Activated CD8-positive, alpha-beta T cell treated with anti-CD3 and anti-CD28 coated beads, Interleukin-2, amount 10 ng/mL, durations not matched to agents 7 days and 5 days (primary cell): ENCODE measurements at regions not wholly inside any gene's neighbourhood (a gene's known extent, or its start where the extent isn't known, plus 50 kb on each side); places are given as distances from the start of the nearest gene placed in this dataset.
"Not testable (repeated sequence)": the region's sequence is repeated elsewhere in the genome, so short reads cannot be mapped to it uniquely, and the experiment has no call there.

Experiments used
- ATAC-seq: fragments of 150-1000 bp; cut with Tn5 transposase; one replicate; pipeline ENCODE4 v1.10.0; 2021; ENCODE audit warnings: moderate library complexity
- CTCF ChIA-PET: fragments of 350-600 bp; sonication (Branson Sonifier 250); formaldehyde crosslinking; loops from one replicate; lab custom pipeline; 2021; ENCODE audit warnings: antibody characterized with exemption; lab: Charles Lee
- POLR2A ChIA-PET: fragments of 350-600 bp; sonication (Branson Sonifier 250); formaldehyde crosslinking; loops from one replicate; lab custom pipeline; 2021; ENCODE audit warnings: antibody characterized with exemption; lab: Charles Lee
- DNase-seq: peaks from one replicate; pipeline ENCODE4 v3.0.0-alpha.2; 2020
- H3K27ac Mint-ChIP-seq: one replicate; pipeline ENCODE4 v1.8.0; 2021; ENCODE audit warnings: mild to moderate bottlenecking, mixed read lengths
- H3K27me3 Mint-ChIP-seq: one replicate; pipeline ENCODE4 v1.8.0; 2021; ENCODE audit warnings: low read depth, mixed read lengths
- H3K36me3 Mint-ChIP-seq: one replicate; pipeline ENCODE4 v1.8.0; 2021; ENCODE audit warnings: low read depth, mixed read lengths
- H3K4me1 Mint-ChIP-seq: one replicate; pipeline ENCODE4 v1.8.0; 2021; ENCODE audit warnings: low read depth, mixed read lengths
- H3K4me3 Mint-ChIP-seq: one replicate; pipeline ENCODE4 v1.8.0; 2021; ENCODE audit warnings: mild to moderate bottlenecking, mixed read lengths
- H3K9me3 Mint-ChIP-seq: one replicate; pipeline ENCODE4 v1.8.0; 2022; ENCODE audit warnings: mixed read lengths; ENCODE audit not compliant: insufficient read depth

DNA sequence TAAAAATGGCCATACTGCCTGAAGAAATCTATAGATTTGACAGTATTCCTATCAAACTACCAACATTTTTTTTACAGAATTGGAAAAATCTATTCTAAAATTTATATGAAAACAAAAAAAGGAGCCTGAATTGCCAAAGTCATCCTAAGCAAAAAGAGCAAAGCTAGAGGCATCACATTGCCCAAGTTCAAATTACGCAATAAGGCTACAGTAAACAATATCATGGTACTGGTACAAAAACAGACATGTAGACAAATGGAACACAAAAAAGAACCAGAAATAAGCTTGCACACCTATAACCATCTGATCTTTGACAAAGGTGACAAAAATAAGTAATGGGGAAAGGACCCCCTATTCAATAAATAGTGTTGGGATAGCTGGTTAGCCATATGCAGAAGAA lies 50.2 kb upstream of the THSD7B start:
- H3K36me3 Mint-ChIP-seq = no peaks in the 10 kb centered on the region
- H3K4me1 Mint-ChIP-seq = no peaks in the 10 kb centered on the region
- no peaks in the 10 kb centered on the region for H3K9me3 Mint-ChIP-seq
- H3K4me3 Mint-ChIP-seq = no peak overlapping the region
- H3K27me3 Mint-ChIP-seq = no peaks in the 10 kb centered on the region
- ATAC-seq (no peak), DNase-seq (no peak)
- POLR2A ChIA-PET = no interaction called here
- CTCF ChIA-PET = no interaction called here
- H3K27ac Mint-ChIP-seq = no peak overlapping the region

DNA sequence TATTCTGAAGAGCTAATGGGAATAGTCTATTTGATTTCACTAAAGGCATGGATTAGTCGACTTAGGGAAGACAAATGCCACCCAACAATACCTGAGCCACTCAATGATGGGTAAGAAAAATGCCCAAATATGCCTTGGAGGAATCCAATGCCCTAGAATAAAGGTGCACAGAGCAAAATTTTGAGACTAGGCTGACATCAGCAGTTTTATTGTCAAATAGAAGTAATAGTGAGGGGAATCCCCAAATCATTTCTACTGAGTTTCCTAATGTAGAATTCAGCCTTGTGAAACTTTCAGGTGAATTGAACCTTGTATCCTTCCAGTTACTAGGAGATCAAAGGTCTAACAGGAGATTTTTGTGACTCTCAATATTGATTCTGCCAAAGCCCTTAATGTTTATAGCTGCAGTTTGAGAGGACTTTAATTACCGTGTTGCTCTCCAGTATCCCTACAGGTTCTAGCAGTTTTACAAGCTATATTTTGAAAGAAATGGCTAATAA lies 50.8 kb upstream of the THSD7B start:
- POLR2A ChIA-PET = no interaction called here
- H3K4me3 Mint-ChIP-seq = no peak overlapping the region
- no peaks in the 10 kb centered on the region for H3K9me3 Mint-ChIP-seq
- CTCF ChIA-PET = interaction anchor here (0.7 kb wide), 1 partner anchor 791 kb away, joined by 3 read pairs; no protein-coding TSS in a partner anchor
- DNase-seq = no peak
- ATAC-seq = no peak
- no peaks in the 10 kb centered on the region for H3K36me3 Mint-ChIP-seq
- H3K4me1 Mint-ChIP-seq = no peaks in the 10 kb centered on the region
- no peaks in the 10 kb centered on the region for H3K27me3 Mint-ChIP-seq
- no peak overlapping the region for H3K27ac Mint-ChIP-seq

DNA sequence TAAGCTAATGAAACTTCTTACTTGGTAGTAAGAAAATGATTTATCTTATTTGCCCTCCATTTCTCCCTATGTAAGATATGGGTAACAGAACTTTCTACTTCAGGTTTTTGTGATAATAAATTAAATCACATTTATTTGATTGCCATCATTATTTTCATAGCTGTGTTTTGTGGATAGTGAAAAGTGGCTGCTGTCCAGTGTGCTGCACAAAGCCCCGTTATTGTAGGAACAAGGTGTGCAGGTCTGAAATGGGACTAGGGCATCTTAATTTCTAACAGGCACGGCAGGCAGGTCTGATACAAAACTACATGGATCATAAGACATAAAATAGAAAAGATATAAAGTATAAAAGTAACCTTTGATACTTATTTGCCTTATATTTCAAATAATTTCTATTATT lies 51.6 kb upstream of the THSD7B start:
- ATAC-seq (no peak), DNase-seq (no peak)
- Mint-ChIP-seq H3K27me3 (no peaks in the 10 kb centered on the region), H3K36me3 (no peaks in the 10 kb centered on the region), H3K27ac (no peak overlapping the region), H3K4me3 (no peak overlapping the region), H3K4me1 (no peaks in the 10 kb centered on the region), H3K9me3 (no peaks in the 10 kb centered on the region)
- CTCF ChIA-PET = no interaction called here
- POLR2A ChIA-PET = no interaction called here

DNA sequence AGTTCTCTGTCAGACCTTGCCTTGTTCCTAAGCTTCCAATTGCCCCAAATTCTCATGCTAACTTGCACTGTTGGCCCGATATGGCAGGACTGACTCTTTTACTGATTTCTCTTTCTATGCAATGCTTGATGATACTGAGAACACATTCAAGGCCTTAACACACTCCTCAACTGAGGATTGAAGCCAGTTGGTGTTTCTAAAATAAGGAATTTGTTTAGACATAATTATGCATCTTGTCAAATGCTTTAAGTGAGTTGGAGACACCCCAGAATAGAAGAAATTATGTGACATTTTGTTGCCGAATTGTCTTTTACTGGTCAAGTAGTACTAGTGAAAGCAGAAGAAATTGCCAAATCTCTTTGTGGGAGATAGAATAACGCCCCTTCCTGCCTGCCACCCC lies 60.0 kb upstream of the THSD7B start:
- no peaks in the 10 kb centered on the region for H3K9me3 Mint-ChIP-seq
- no peak for ATAC-seq
- no peak for DNase-seq
- no peaks in the 10 kb centered on the region for H3K36me3 Mint-ChIP-seq
- ChIA-PET POLR2A (no interaction called here), CTCF (no interaction called here)
- no peaks in the 10 kb centered on the region for H3K27me3 Mint-ChIP-seq
- H3K4me3 Mint-ChIP-seq = no peak overlapping the region
- no peak overlapping the region for H3K27ac Mint-ChIP-seq
- H3K4me1 Mint-ChIP-seq = no peaks in the 10 kb centered on the region

DNA sequence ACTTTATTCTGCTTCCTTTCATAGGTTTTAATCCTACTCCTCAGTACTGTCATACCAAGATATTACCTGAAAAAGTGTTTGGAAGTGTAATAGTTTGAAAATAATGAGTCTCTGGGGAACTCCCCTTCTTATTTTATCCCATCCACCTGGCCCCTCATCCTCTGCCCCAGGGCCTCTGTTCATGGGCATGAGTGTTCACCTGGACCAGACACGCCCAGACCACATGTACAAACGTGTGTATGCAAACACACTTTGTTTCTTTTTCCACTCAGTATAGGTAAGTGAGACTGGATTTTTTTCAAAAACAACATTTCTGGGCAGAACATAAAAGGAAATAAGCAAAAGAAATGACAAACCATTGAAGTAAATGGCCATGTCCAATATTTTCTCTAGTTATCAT lies 62.1 kb upstream of the THSD7B start:
- Mint-ChIP-seq H3K4me1 (no peaks in the 10 kb centered on the region), H3K4me3 (no peak overlapping the region), H3K36me3 (no peaks in the 10 kb centered on the region), H3K27ac (no peak overlapping the region), H3K9me3 (no peaks in the 10 kb centered on the region), H3K27me3 (no peaks in the 10 kb centered on the region)
- ATAC-seq (no peak), DNase-seq (no peak)
- ChIA-PET CTCF (no interaction called here), POLR2A (no interaction called here)

DNA sequence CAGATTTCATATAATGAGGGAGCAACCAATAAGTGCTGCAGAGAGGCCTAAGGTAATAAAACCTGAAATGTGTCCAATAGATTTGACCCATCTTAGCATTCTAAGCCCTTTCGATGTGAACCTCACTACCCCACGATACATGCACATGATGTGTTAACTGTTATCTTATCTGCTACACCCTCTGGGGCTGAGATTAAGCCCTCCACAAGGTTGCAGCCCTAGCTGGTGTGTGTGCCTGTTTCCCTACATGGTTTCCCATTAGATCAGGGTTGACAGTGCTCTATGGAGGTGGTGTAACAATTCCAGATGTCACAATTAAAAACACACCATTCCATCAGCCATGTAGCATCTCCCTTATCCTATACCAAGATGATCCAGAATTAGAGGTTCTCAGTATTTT lies 68.9 kb upstream of the THSD7B start:
- no peaks in the 10 kb centered on the region for H3K4me1 Mint-ChIP-seq
- no peak overlapping the region for H3K27ac Mint-ChIP-seq
- no peak overlapping the region for H3K4me3 Mint-ChIP-seq
- ChIA-PET POLR2A (no interaction called here), CTCF (no interaction called here)
- H3K36me3 Mint-ChIP-seq = no peaks in the 10 kb centered on the region
- no peak for ATAC-seq
- no peak for DNase-seq
- H3K9me3 Mint-ChIP-seq = no peaks in the 10 kb centered on the region
- H3K27me3 Mint-ChIP-seq = no peaks in the 10 kb centered on the region

DNA sequence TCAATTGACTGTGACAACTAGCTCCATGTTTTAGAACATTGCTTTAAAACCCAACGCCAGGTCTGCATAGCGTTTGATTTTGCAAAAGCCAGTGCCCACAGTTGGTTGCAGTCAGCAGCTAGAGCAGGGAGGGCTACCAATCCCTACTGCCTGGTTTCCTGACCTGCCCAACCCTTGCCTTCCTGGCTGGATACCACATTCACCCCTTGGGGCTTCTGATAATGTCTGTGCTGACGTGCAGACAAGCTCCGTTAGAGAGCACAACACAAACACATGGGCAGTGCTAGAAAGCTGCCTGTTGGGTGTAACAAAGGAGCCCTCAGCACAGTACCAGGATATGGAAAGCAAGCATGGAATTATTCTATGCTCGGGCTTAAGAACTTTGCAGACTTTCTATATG lies 71.4 kb upstream of the THSD7B start:
- DNase-seq = no peak
- no peak overlapping the region for H3K27ac Mint-ChIP-seq
- ATAC-seq = no peak
- no peaks in the 10 kb centered on the region for H3K4me1 Mint-ChIP-seq
- ChIA-PET POLR2A (interaction anchor here (1.2 kb wide), 1 partner anchor 27 kb away, joined by 5 read pairs; no protein-coding TSS in a partner anchor), CTCF (no interaction called here)
- H3K4me3 Mint-ChIP-seq = no peak overlapping the region
- H3K9me3 Mint-ChIP-seq = peaks cover 3% of the 10 kb centered on the region
- no peaks in the 10 kb centered on the region for H3K36me3 Mint-ChIP-seq
- H3K27me3 Mint-ChIP-seq = no peaks in the 10 kb centered on the region

DNA sequence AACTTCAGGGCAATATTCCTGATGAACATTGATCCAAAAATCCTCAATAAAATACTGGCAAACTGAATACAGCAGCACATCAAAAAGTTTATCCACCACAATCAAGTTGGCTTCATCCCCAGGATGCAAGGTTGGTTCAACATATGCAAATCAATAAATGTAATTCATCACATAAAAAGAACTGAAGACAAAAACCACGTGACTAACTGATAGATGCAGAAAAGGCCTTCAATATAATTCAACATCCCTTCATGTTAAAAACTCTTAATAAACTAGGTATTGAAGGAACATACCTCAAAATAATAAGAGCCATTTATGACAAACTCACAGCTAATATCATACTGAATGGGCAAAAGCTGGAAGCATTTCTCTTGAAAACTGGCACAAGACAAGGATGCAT lies 85.3 kb upstream of the THSD7B start:
- H3K9me3 Mint-ChIP-seq, H3K27ac Mint-ChIP-seq, CTCF ChIA-PET, H3K27me3 Mint-ChIP-seq, DNase-seq, H3K4me3 Mint-ChIP-seq, ATAC-seq, H3K36me3 Mint-ChIP-seq, H3K4me1 Mint-ChIP-seq, POLR2A ChIA-PET: not testable (repeated sequence)

DNA sequence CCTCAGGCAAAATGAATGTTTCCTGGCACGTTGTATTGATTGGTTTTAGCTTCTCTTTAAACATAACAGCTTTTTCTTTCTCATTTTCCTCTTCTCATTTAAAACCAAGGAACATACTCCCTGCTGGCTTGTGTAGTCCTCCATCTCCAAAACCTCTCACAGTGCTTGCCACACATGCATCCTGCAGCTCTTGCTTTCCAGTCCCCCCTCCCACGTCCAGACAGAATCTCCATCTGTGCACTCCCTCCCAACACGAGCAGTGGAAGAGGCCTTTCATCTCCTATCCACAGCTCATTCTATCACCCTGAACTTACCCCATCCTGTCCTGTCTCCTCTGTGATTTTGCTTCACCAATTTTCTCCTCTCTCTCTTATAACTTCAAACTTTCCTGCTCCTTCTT lies 99.6 kb upstream of the THSD7B start:
- ATAC-seq = no peak

DNA sequence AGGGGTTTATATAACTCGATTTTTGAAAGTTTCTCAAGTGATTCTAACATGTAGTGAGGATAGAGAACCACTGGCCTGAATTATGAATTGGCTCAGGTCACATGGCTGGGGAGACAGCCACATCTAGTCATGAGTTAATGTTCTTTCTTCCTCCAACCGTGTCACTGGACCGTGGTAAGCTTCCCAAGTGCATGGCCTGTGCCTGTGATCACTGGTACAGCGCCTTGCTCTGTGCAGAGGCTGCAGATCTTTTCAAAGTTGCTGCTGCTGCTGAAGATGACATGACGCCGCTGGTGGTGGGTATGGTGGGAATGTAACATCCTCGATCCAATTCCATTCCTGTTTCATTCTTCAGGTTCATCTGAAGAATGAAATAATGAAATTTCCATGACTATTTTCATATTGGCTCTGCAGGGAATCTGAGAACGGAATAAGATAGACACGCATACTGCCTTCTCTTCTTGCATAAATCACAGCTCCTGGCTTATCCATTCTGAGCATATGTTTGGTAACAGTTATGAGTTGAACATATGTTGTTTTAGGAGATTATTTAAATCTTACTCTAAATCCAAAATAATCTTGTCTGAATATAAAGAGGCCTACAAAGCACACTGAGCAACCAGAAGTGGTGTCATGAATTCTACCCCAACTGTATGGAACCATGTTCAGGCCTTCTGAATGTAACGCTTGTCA lies 100.5 kb upstream of the THSD7B start:
- no peak overlapping the region for H3K27ac Mint-ChIP-seq
- POLR2A ChIA-PET = no interaction called here
- DNase-seq (no peak), ATAC-seq (no peak)
- H3K36me3 Mint-ChIP-seq = no peaks in the 10 kb centered on the region
- no peak overlapping the region for H3K4me3 Mint-ChIP-seq
- CTCF ChIA-PET = no interaction called here
- H3K27me3 Mint-ChIP-seq = no peaks in the 10 kb centered on the region
- H3K9me3 Mint-ChIP-seq = no peaks in the 10 kb centered on the region
- no peaks in the 10 kb centered on the region for H3K4me1 Mint-ChIP-seq

More for the DNA sequence above, 99.6 kb upstream of the THSD7B start:
- H3K9me3 Mint-ChIP-seq = no peaks in the 10 kb centered on the region
- H3K27ac Mint-ChIP-seq = no peak overlapping the region
- DNase-seq = no peak
- no peaks in the 10 kb centered on the region for H3K4me1 Mint-ChIP-seq
- H3K4me3 Mint-ChIP-seq = no peak overlapping the region
- H3K27me3 Mint-ChIP-seq = no peaks in the 10 kb centered on the region
- ChIA-PET CTCF (no interaction called here), POLR2A (interaction anchor here (0.7 kb wide), 1 partner anchor 275 kb away, joined by 3 read pairs; no protein-coding TSS in a partner anchor)
- H3K36me3 Mint-ChIP-seq = no peaks in the 10 kb centered on the region

DNA sequence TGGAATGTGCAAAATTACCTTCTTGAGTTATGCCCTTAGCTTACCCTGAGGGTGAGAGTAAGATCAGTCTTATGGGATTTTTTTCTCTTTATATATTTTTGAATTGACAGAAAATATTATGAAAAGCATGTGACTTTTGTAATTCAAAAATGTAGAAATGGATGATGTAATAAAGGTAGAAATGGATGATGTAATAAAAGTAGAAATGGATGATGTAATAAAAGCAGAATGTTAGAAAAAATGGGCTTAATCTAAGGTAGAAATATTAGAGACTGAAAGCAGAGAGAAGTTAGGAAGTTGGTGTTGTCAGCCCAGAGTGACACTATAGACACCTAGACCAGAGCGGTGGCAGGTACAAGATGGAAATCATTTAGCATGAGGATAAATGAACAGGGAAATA lies 107.1 kb upstream of the THSD7B start:
- Mint-ChIP-seq H3K27ac (no peak overlapping the region), H3K9me3 (no peaks in the 10 kb centered on the region), H3K4me1 (no peaks in the 10 kb centered on the region), H3K27me3 (peaks cover 3% of the 10 kb centered on the region), H3K36me3 (no peaks in the 10 kb centered on the region), H3K4me3 (no peak overlapping the region)
- CTCF ChIA-PET = no interaction called here
- no peak for DNase-seq
- no peak for ATAC-seq
- POLR2A ChIA-PET = no interaction called here

DNA sequence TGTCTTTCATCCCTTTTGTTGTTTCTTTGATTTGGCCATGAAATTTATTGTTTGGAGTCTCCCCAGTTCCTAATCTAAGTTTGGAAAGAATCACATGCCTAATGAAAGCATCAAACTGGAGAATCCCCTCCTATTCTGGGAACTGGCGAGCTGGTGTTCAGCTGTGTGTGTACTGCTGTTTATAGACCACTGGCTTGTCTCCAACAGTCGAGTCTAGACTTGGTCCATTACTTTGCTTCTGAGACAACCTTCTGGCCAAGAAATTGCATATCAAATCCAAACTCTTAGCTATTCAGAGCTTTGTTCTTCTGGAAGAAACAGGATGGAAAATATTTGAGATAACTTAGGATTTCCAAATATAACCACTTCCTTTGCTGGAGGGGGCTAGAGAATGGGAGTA lies 111.5 kb upstream of the THSD7B start:
- Mint-ChIP-seq H3K27ac (no peak overlapping the region), H3K27me3 (peaks cover 11% of the 10 kb centered on the region), H3K4me1 (no peaks in the 10 kb centered on the region), H3K36me3 (no peaks in the 10 kb centered on the region), H3K4me3 (no peak overlapping the region), H3K9me3 (no peaks in the 10 kb centered on the region)
- POLR2A ChIA-PET = no interaction called here
- CTCF ChIA-PET = no interaction called here
- ATAC-seq (no peak), DNase-seq (no peak)
